ENCODE measurements at regions not wholly inside any gene's neighbourhood (a gene's known extent, or its start where the extent isn't known, plus 50 kb on each side); places are given as distances from the start of the nearest gene placed in this dataset.

- Mint-ChIP-seq H3K27ac (no peak overlapping the region), H3K9me3 (no peaks in the 10 kb centered on the region), H3K27me3 (peaks cover 0 to 5% of the 10 kb centered on the region in 2 donors), H3K4me3 (no peak overlapping the region), H3K4me1 (no peaks in the 10 kb centered on the region), H3K36me3 (no peaks in the 10 kb centered on the region)
- H3K36me3 ChIP-seq (ENCODE audit: control insufficient read depth in 2 of 2, extremely low read depth in 1 of 2, insufficient read depth in 1 of 2, low read length in 1 of 2): no peaks in the 10 kb centered on the region
- H3K4me1 ChIP-seq (ENCODE audit: control insufficient read depth in 1 of 2, extremely low read depth in 1 of 2, insufficient read depth in 2 of 2, low read length in 2 of 2): no peaks in the 10 kb centered on the region
- CTCF ChIA-PET: no interaction called here
- POLR2A ChIA-PET: no interaction called here
- WGBS (ENCODE audit: insufficient coverage): 100% methylated on average over 2 of the region's 4 CpGs
- ATAC-seq (replicated peaks in 1 of 4): no peak
- no peak for DNase-seq
- no peak overlapping the region for H3K4me3 ChIP-seq (ENCODE audit: control insufficient read depth in 1 of 2, extremely low read depth in 1 of 2, low read length in 1 of 2)
- no peak overlapping the region for H3K27ac ChIP-seq (ENCODE audit: low read length)
- no peaks in the 10 kb centered on the region for H3K27me3 ChIP-seq (replicated peaks in 1 of 2; ENCODE audit: control insufficient read depth in 2 of 2, extremely low read depth in 1 of 2, insufficient read depth in 2 of 2, low read length in 1 of 2)
- H3K9me3 ChIP-seq: no peaks in the 10 kb centered on the region
Measured at GRCh38 chr5:135279328-135279727, 119.7 kb downstream of the MACROH2A1 start.

GRCh38 chr5:135276151-135276550 lies 122.9 kb downstream of the MACROH2A1 start:
- Histone ChIP-seq H3K4me3 (ENCODE audit: control insufficient read depth in 1 of 2, extremely low read depth in 1 of 2, low read length in 1 of 2) (no peak overlapping the region), H3K36me3 (ENCODE audit: control insufficient read depth in 2 of 2, extremely low read depth in 1 of 2, insufficient read depth in 1 of 2, low read length in 1 of 2) (no peaks in the 10 kb centered on the region), H3K9me3 (no peaks in the 10 kb centered on the region), H3K27me3 (replicated peaks in 1 of 2; ENCODE audit: control insufficient read depth in 2 of 2, extremely low read depth in 1 of 2, insufficient read depth in 2 of 2, low read length in 1 of 2) (peaks cover 0 to 16% of the 10 kb centered on the region in 2 experiments), H3K27ac (ENCODE audit: low read length) (no peak overlapping the region), H3K4me1 (ENCODE audit: control insufficient read depth in 1 of 2, extremely low read depth in 1 of 2, insufficient read depth in 2 of 2, low read length in 2 of 2) (no peaks in the 10 kb centered on the region)
- ATAC-seq (replicated peaks in 1 of 4) (no peak), DNase-seq (no peak)
- Mint-ChIP-seq H3K4me3 (no peak overlapping the region), H3K4me1 (no peaks in the 10 kb centered on the region), H3K27me3 (peaks cover 0 to 2% of the 10 kb centered on the region in 2 donors), H3K36me3 (no peaks in the 10 kb centered on the region), H3K27ac (no peak overlapping the region), H3K9me3 (no peaks in the 10 kb centered on the region)
- CTCF ChIA-PET: no interaction called here
- POLR2A ChIA-PET: no interaction called here
- 83% methylated on average over 3 of the region's 6 CpGs for WGBS (ENCODE audit: insufficient coverage)

GRCh38 chr5:135273212-135273611 lies 125.8 kb downstream of the MACROH2A1 start:
- ATAC-seq (replicated peaks in 1 of 4) (peak in 1 of 4 experiments; percentile 17), DNase-seq (no peak)
- no peaks in the 10 kb centered on the region for H3K4me1 ChIP-seq (ENCODE audit: control insufficient read depth in 1 of 2, extremely low read depth in 1 of 2, insufficient read depth in 2 of 2, low read length in 2 of 2)
- H3K27me3 ChIP-seq (replicated peaks in 1 of 2; ENCODE audit: control insufficient read depth in 2 of 2, extremely low read depth in 1 of 2, insufficient read depth in 2 of 2, low read length in 1 of 2): peaks cover 0 to 16% of the 10 kb centered on the region in 2 experiments
- Mint-ChIP-seq H3K4me3 (no peak overlapping the region), H3K27me3 (peaks cover 0 to 4% of the 10 kb centered on the region in 2 donors), H3K4me1 (no peaks in the 10 kb centered on the region), H3K27ac (no peak overlapping the region), H3K36me3 (no peaks in the 10 kb centered on the region), H3K9me3 (no peaks in the 10 kb centered on the region)
- no peaks in the 10 kb centered on the region for H3K9me3 ChIP-seq
- ChIA-PET POLR2A (no interaction called here), CTCF (no interaction called here)
- WGBS (ENCODE audit: insufficient coverage): 75% methylated on average over 2 of the region's 2 CpGs
- no peak overlapping the region for H3K4me3 ChIP-seq (ENCODE audit: control insufficient read depth in 1 of 2, extremely low read depth in 1 of 2, low read length in 1 of 2)
- no peaks in the 10 kb centered on the region for H3K36me3 ChIP-seq (ENCODE audit: control insufficient read depth in 2 of 2, extremely low read depth in 1 of 2, insufficient read depth in 1 of 2, low read length in 1 of 2)
- H3K27ac ChIP-seq (ENCODE audit: low read length): no peak overlapping the region

GRCh38 chr5:135272311-135272805 lies 126.7 kb downstream of the MACROH2A1 start:
- no peaks in the 10 kb centered on the region for H3K4me1 ChIP-seq (ENCODE audit: control insufficient read depth in 1 of 2, extremely low read depth in 1 of 2, insufficient read depth in 2 of 2, low read length in 2 of 2)
- H3K27ac Mint-ChIP-seq: no peak overlapping the region
- H3K4me3 Mint-ChIP-seq: no peak overlapping the region
- no peaks in the 10 kb centered on the region for H3K36me3 Mint-ChIP-seq
- no peak overlapping the region for H3K4me3 ChIP-seq (ENCODE audit: control insufficient read depth in 1 of 2, extremely low read depth in 1 of 2, low read length in 1 of 2)
- DNase-seq: no peak
- H3K27me3 ChIP-seq (replicated peaks in 1 of 2; ENCODE audit: control insufficient read depth in 2 of 2, extremely low read depth in 1 of 2, insufficient read depth in 2 of 2, low read length in 1 of 2): peaks cover 0 to 16% of the 10 kb centered on the region in 2 experiments
- H3K4me1 Mint-ChIP-seq: no peaks in the 10 kb centered on the region
- H3K27ac ChIP-seq (ENCODE audit: low read length): no peak overlapping the region
- POLR2A ChIA-PET: no interaction called here
- CTCF ChIA-PET: no interaction called here
- peaks cover 1 to 7% of the 10 kb centered on the region in 2 donors for H3K27me3 Mint-ChIP-seq
- no peaks in the 10 kb centered on the region for H3K9me3 ChIP-seq
- H3K36me3 ChIP-seq (ENCODE audit: control insufficient read depth in 2 of 2, extremely low read depth in 1 of 2, insufficient read depth in 1 of 2, low read length in 1 of 2): no peaks in the 10 kb centered on the region
- no peak for ATAC-seq (replicated peaks in 1 of 4)
- no peaks in the 10 kb centered on the region for H3K9me3 Mint-ChIP-seq
- WGBS (ENCODE audit: insufficient coverage): 90% methylated on average over 3 of the region's 11 CpGs

GRCh38 chr5:135271533-135272310 lies 127.3 kb downstream of the MACROH2A1 start:
- Mint-ChIP-seq H3K9me3 (no peaks in the 10 kb centered on the region), H3K27ac (no peak overlapping the region), H3K4me3 (no peak overlapping the region), H3K27me3 (peaks cover 4 to 7% of the 10 kb centered on the region in 2 donors), H3K36me3 (no peaks in the 10 kb centered on the region), H3K4me1 (no peaks in the 10 kb centered on the region)
- peaks cover 0 to 21% of the 10 kb centered on the region in 2 experiments for H3K27me3 ChIP-seq (replicated peaks in 1 of 2; ENCODE audit: control insufficient read depth in 2 of 2, extremely low read depth in 1 of 2, insufficient read depth in 2 of 2, low read length in 1 of 2)
- H3K4me1 ChIP-seq (ENCODE audit: control insufficient read depth in 1 of 2, extremely low read depth in 1 of 2, insufficient read depth in 2 of 2, low read length in 2 of 2): no peaks in the 10 kb centered on the region
- WGBS (ENCODE audit: insufficient coverage): 54% methylated on average over 6 of the region's 14 CpGs
- H3K27ac ChIP-seq (ENCODE audit: low read length): no peak overlapping the region
- ATAC-seq (replicated peaks in 1 of 4) (no peak), DNase-seq (no peak)
- CTCF ChIA-PET: no interaction called here
- H3K4me3 ChIP-seq (ENCODE audit: control insufficient read depth in 1 of 2, extremely low read depth in 1 of 2, low read length in 1 of 2): no peak overlapping the region
- no peaks in the 10 kb centered on the region for H3K9me3 ChIP-seq
- POLR2A ChIA-PET: no interaction called here
- H3K36me3 ChIP-seq (ENCODE audit: control insufficient read depth in 2 of 2, extremely low read depth in 1 of 2, insufficient read depth in 1 of 2, low read length in 1 of 2): no peaks in the 10 kb centered on the region

GRCh38 chr5:135269931-135270421 lies 129.1 kb downstream of the MACROH2A1 start:
- no peaks in the 10 kb centered on the region for H3K9me3 Mint-ChIP-seq
- CTCF ChIA-PET: interaction anchor here in 1 of 2 donors (0.6 kb wide), 1 partner anchor 89 kb away, joined by 4 read pairs; no protein-coding TSS in a partner anchor
- 83% methylated on average over 1 of the region's 7 CpGs for WGBS (ENCODE audit: insufficient coverage)
- POLR2A ChIA-PET: no interaction called here
- H3K4me1 ChIP-seq (ENCODE audit: control insufficient read depth in 1 of 2, extremely low read depth in 1 of 2, insufficient read depth in 2 of 2, low read length in 2 of 2): no peaks in the 10 kb centered on the region
- DNase-seq (no peak), ATAC-seq (replicated peaks in 1 of 4) (no peak)
- H3K9me3 ChIP-seq: no peaks in the 10 kb centered on the region
- H3K4me1 Mint-ChIP-seq: no peaks in the 10 kb centered on the region
- no peaks in the 10 kb centered on the region for H3K36me3 ChIP-seq (ENCODE audit: control insufficient read depth in 2 of 2, extremely low read depth in 1 of 2, insufficient read depth in 1 of 2, low read length in 1 of 2)
- H3K27me3 Mint-ChIP-seq: peaks cover 4 to 14% of the 10 kb centered on the region in 2 donors
- H3K4me3 ChIP-seq (ENCODE audit: control insufficient read depth in 1 of 2, extremely low read depth in 1 of 2, low read length in 1 of 2): no peak overlapping the region
- no peak overlapping the region for H3K27ac ChIP-seq (ENCODE audit: low read length)
- peaks cover 0 to 25% of the 10 kb centered on the region in 2 experiments for H3K27me3 ChIP-seq (replicated peaks in 1 of 2; ENCODE audit: control insufficient read depth in 2 of 2, extremely low read depth in 1 of 2, insufficient read depth in 2 of 2, low read length in 1 of 2)
- H3K27ac Mint-ChIP-seq: no peak overlapping the region
- no peaks in the 10 kb centered on the region for H3K36me3 Mint-ChIP-seq
- H3K4me3 Mint-ChIP-seq: no peak overlapping the region
